B cell (primary cell): ENCODE measurements at regions not wholly inside any gene's neighbourhood (a gene's known extent, or its start where the extent isn't known, plus 50 kb on each side); places are given as distances from the start of the nearest gene placed in this dataset.

Source experiments
- EZH2 ChIP-seq: IDR thresholded peaks from 2 replicates; pipeline ENCODE4 v1.6.1; 2012; ENCODE audit warnings: borderline replicate concordance, low read depth, mild to moderate bottlenecking, moderate library complexity, low read length; ENCODE audit not compliant: insufficient read depth, poor library complexity, severe bottlenecking
- TF ChIP-seq, protein P1 (sequence below): fragments of 200-600 bp; IDR thresholded peaks from one replicate; pipeline ENCODE4 v1.8.0; 2022; ENCODE audit warnings: antibody characterized with exemption, mild to moderate bottlenecking

DNA sequence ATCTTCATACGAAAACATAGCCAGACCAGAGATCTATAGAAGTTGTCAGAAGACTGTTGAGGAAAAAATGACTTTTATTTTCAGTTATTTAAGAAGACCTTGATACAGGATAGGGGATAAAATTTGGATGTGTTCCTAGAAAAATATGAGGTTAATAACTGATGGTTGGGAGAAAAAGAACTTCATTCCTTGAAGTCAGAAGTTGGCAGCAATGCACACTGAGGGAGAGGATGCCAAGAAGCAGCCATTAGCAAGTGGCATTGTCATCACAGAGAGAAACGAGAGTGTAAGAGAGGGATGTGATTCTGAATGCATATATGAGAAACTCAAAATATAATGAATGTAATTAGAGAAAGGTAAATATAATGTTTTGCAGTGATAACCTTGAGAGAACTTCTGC is 382.1 kb upstream of the EPHA5 start:
- TF ChIP-seq, protein P1, sequence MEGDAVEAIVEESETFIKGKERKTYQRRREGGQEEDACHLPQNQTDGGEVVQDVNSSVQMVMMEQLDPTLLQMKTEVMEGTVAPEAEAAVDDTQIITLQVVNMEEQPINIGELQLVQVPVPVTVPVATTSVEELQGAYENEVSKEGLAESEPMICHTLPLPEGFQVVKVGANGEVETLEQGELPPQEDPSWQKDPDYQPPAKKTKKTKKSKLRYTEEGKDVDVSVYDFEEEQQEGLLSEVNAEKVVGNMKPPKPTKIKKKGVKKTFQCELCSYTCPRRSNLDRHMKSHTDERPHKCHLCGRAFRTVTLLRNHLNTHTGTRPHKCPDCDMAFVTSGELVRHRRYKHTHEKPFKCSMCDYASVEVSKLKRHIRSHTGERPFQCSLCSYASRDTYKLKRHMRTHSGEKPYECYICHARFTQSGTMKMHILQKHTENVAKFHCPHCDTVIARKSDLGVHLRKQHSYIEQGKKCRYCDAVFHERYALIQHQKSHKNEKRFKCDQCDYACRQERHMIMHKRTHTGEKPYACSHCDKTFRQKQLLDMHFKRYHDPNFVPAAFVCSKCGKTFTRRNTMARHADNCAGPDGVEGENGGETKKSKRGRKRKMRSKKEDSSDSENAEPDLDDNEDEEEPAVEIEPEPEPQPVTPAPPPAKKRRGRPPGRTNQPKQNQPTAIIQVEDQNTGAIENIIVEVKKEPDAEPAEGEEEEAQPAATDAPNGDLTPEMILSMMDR: no peak
- TF ChIP-seq EZH2: no peak
